GM21528 (cell line): ENCODE measurements at regions not wholly inside any gene's neighbourhood (a gene's known extent, or its start where the extent isn't known, plus 50 kb on each side); places are given as distances from the start of the nearest gene placed in this dataset.
"Not testable (repeated sequence)": the region's sequence is repeated elsewhere in the genome, so short reads cannot be mapped to it uniquely, and the experiment has no call there.

ENCODE experiments used
- ATAC-seq: cut with Tn5 transposase; IDR thresholded peaks from one replicate; pipeline ENCODE4 v1.9.1; 2021; ENCODE audit warnings: mild to moderate bottlenecking, moderate library complexity; ENCODE audit not compliant: unreplicated experiment, low FRiP score

DNA sequence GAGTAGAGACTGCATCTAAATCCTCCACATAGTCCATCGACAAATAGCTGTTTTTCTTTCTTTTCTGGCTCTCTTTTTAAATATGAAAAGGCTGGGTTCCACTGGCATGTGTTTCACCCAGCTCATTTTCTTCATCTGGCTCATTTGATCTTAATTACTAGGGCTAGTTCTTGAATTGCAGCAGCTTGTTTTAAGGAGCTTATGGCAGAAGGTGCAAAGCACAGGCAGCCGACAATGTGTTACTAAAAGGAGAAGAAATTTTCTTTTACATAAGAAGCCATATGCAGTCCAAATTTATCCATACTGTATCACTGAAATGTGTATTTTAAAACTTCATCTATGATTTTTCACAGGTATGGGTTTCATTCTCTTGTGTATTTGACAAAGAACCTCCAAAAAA is 205.6 kb upstream of the PTER start:
- ATAC-seq, result no peak

DNA sequence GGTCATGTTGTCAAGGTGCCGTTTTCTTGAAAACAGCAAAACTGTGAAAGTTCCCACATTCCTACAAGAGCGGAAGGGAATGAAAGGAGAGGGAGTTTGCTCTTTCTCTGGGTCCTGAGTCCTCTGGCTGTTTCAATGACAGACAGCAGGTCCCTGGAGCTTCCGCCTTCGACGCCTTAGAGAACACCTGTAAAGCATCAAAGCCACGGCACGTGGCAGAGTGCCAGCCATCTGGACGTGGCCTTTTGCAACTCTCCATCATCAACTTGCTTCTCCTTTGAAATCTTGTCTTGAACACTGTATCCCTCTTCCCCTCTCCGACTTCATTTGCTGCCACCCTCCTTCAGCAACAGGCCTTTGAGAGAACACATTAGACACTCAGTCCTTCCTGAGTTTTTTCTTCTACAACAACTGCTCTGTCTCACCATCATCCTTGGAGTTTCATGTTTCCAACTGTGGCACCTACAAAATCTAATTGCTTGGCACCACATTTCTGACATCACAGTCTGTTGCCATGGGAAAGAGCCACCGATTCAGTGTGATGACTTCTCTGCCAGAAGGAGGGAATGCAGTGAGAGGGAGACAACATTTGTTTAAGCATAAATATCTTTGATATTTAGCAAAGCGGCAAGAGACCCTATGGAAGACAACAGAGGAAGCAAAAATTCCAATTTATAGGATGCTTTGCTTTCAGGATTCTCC is 204.9 kb upstream of the PTER start:
- no peak for ATAC-seq

DNA sequence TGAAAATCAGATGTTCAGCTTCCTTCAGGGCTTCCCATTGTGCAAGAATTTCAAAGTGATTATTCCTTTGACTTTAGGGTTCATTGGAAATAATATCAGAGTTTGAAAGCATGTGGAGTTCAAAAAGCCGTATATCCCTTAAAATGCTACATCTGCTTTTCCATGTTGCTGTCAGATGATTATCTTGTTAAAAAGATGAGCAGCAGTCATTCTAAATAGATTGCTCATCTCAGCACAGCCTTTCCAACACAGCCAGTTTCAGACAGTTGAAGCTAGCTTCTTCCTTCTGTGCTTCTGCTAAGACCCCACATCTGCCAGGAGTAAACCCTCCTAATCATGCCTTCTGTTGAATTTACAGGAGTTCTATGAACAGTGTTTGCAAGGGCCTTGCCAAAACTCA is 204.4 kb upstream of the PTER start:
- no peak for ATAC-seq

DNA sequence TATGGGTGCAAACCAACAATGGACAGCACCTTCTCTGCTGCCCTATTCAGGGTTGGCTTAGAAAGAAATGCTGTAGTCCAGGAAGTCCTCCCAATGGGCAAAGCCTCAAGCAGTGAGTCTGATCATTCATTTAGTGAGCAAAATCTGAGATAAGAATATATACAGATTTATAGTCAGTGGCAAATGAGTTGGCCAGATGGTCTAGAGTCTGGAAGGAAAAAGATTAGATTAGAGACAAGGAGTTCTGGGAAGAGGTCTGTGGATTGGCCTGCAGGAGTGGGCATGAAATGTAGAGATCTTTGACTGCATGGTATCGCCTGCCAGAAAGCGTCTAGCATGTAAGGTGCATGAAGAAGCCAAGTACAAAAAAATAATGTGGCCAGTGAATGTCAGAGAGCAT is 201.9 kb upstream of the PTER start:
- no peak for ATAC-seq

DNA sequence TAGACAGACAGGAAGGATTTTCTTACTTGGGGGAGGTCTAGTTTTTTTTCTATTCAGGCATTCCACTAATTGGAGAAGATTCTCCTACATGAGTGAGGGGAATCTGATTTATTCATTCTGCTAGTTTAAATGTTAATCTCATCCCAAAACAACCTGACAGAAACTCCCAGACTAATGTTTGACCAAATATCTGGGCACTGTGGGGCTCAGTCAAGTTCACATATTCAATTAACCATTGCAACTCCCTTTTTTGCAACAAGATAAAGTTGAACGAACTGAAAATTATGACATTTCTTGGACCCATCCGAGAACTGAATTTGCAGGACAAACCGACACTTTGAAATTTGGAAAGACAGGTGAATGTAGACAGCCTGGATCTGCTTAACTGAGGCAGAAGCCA is 194.4 kb upstream of the PTER start:
- no peak for ATAC-seq

DNA sequence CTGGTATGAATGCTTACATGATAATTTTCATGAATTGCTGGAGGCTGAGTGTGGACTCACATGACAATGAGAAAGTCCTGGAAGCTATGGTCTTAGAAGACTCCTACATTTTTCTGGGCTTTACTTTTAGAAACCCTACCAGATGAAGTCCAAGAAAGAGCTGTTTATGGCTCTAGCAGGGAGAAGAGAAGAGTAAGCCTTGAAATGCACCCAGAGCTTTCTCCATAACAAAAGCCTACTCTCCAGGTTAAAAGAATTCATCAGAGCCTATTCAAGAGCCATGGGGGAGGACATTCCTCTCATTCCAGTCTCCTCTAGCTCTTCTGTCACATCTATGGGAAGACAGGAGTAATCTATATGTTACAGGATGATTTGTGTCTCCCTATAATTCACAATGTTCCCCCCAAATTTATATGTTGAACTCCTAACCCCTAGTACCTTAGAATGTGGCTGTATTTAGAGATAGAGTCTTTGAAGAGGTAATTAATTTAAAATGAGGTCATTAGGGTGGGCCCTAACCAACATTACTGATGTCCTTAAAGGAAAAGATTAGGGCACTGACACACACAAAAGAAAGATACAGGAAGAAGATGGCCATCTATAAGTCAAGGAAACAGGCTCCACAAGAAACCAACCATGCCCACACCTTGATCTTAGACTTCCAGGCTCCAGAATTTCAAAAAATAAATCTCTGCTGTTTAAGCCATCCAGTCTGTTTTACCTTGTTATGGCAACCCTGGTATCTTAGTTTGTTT is 193.8 kb upstream of the PTER start:
- ATAC-seq, result no peak

DNA sequence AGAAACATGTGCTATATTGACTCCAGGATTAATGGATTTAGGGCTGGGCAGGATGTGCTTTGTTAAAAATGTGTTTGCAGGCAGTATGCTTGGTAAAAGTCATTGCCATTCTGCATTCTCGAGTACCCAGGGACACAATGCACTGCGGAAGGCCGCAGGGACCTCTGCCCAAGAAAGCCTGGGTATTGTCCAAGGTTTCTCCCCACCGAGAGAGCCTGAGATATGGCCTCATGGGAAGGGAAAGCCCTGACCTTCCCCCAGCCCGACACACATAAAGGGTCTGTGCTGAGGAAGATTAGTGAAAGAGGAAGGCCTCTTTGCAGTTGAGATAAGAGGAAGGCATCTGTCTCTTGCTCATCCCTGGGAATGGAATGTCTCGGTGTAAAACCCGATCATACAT is 186.7 kb upstream of the PTER start:
- not testable (repeated sequence) for ATAC-seq

DNA sequence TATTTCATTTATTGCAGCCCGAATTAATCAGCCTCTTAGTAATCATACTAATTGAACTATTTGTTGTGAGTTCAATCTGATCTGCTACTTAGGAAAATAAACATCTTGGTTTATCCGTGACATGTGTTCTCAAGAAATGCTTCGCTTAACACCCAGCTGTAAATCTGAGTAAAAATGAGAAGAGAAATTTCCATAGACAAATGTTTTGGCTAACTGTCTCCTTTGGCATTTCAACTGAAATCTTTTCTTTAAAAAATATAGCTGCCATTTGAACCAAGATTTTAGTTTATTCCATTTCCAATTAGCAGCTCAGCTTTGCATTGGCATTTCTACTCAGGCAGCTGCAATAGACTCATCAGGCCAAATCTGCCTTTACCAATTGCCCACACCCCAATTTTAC is 180.5 kb upstream of the PTER start:
- no peak for ATAC-seq

DNA sequence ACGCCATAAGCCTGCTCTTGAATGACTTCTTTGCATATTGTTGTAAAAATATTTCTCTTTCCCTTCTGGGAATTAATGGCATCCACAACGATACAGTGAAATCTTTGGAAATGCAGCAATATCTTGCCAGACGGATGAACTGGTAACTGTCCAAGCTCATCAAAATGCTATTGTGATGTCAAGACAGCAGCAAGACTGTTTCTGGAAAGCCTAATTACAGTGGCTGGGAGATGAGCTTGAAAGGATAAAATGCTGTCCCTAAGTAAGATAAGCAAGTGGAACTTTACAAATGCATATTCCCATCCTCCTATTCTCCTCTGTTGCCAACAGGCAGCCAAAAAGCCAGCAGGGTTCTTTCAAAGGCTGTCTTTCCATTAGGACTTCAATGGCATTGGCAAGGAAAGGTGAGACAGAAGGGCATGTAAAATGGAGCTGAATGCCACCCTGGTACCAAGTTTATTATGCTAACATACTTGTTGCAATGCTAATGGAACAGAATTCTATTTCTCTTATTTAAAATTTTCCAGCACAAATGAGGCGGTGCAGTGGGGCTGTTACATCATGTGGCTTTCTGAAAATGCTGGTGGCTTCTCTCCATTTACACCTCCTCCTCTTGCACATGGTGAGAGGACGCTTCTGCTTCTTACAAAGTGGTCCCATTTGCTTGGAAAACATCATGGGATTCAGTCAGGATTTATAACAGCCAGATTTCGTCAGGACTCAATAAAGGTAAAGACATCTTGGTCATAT is 178.3 kb upstream of the PTER start:
- no peak for ATAC-seq

DNA sequence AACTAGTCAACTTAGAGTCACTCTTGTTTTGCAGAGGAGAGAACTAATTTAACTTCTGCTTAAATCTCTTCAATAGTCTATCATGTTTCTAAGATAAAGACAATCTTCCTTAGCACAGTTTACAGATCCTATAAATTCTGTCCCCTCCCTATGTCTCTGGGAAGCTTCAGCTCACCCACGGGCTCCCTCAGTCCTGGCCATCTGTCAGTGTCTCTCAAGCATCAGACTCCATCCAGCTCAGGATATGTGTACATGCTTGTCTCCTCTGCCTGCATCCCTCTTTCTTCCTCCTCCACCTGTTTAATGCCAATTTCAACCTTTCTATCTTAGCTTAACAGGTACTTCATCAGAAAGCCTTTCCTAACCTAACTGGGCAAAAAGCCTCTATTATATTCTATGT is 177.1 kb upstream of the PTER start:
- no peak for ATAC-seq

DNA sequence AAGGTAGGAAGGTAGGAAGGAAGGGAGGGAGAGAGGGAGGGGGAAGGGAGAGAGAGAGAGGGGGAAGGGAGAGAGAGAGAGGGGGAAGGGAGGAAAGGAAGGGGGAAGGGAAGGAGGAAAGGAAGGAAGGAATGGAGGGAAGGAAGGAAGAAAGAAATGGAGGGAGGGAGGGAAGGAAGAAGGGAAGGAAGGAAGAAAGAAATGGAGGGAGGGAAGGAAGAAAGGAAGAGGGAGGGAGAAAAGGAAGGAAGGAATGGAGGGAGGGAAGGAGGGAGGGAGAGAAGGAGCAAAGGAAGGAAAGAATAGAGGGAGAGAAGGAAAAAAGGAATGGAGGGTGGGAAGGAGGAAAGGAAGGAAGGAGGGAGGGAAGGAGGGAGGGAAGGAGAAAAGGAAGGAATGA is 176.4 kb upstream of the PTER start:
- no peak for ATAC-seq

DNA sequence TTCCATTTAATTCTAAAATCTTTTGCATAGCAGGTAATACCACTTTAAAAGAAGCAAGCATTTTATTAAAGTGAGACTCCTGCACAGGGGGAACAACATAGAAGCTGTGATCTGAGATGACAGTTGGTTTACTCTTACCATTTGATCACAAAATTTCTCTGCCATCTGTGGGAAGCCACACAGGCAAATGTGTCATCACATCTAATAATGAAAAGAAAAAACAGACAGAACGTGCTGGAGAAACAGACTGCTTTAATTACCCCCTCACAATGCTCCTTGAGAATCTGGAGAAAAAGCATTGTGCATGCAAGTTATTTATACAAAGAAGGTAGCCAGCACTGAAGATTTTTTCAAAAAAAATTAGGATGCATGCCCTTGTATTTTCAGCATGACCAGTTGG is 165.2 kb upstream of the PTER start:
- no peak for ATAC-seq

DNA sequence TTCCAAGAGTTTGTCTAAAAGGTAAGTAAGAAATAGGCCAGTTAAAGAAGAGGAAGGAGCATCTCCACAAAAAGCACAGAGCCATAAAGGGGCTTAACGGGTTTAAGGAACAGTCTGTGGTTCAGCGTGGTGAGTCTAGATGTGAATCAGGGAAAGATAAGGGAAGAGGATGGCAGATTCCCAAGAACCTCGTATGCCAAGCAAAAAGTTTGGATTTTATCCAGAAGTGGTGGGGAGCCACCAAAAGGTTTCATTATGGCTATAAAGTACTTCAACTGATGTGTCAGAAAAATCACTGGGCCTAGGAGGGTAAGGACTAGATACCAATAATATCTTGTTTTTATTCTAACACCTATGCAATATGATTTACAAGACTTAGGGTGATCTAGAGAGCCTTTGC is 161.9 kb upstream of the PTER start:
- no peak for ATAC-seq

DNA sequence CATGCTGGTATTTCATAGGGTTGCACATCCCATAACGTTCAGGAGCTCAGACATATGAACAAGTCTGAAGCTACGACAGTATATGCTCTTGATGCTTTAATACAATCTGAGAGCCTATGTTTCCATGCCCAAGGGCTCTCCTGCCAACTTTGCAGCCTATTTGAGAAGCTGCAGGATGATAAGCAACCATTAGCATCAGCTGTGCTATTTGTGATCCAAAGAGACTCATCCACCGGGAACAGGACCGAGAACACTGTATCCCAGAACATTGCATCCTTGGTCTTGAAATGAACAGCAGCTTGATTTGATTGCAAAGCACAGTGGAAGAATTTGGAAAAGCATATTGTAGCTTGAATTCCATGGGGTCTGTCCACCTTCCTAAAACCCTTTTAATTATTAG is 156.2 kb upstream of the PTER start:
- ATAC-seq, result no peak

DNA sequence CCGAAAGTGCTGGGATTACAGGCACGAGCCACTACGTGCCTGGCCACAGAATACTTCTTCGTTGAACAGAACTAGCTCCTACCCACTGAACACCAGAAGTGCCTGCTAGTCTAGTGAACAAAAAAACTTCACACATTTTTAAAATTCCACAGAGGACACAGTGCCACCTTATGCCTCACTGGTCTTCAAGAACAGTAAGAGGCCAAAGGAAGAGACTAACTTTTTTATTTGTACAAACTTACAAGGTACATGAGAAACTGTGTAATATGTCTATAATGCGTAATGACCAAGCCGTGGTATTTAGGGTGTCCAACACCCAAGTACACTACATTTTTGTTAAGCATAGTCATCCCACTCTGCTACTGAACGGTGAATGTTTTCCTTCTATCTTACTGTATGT is 144.4 kb upstream of the PTER start:
- ATAC-seq, result no peak

DNA sequence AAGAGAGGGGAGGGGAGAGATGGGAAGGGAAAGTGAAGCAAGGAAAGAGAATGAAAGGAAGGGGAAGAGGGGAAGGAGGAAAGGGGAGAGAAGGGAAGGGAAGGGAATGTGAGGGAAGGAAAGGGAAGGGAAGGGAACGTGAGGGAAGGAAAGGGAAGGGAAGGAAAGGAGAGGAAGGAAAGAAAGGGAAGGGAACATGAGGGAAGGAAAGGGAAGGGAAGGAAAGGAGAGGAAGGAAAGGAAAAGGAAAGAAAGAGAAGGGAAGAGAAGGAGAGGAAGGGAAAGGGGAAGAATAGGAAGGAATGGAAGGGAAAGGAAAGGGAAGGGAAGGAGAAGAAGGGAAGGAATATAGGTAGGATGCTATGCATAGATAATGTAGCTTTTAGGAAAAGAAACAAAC is 139.7 kb upstream of the PTER start:
- ATAC-seq, result no peak

DNA sequence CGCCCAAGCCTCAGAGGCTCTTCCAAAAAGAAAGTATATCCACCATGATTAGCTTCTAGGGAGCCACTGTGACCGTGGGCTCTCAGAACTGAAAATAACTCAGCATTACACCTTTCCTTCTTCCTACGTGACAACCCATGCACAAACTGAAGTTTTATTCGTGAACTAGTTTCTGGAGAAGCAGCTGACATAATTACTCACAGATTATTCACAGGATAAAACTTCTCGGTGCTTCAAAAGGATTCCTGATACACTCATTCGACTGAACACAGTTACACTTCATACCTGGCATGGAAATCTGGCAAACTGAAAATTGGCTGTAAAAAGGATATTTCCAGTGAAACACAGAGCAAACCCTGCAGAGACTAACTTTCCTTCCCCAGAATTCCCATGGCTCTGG is 139.2 kb upstream of the PTER start:
- ATAC-seq, result no peak

DNA sequence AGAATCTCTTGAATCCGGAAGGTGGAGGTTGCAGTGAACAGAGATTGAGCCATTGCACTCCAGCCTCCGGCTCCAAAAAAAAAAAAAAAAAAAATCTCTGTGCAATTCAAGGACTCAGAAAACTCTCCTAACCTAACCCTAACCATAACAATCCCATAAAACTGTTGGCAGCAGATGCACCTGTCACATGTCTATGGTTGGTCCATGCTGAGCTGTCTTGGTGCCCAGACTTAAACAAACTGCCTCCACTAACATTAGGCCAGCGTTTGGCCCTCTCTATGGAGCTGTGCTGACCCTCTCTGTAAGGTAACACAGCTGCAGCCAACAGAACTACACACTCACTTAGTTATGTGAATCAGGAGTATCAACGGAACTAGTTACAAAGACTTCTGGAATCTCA is 132.5 kb upstream of the PTER start:
- ATAC-seq, result no peak

DNA sequence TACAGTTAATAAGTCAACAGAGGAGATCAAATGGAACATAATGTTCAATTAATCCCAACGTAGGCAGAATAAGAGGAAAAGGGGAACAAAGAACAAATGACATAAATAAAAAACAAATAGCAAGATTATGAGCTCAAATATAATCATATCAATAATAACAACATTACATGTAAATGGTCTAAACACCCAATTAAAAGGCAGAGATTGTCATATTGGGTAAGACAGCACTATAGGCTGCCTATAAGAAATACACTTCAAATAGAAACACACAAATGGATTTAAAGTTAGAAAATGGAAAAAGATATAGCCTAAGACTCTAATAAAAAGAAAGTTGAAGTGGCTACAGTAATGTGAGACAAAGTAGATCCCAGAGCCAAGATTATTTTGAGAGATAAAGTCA is 126.4 kb upstream of the PTER start:
- ATAC-seq, result no peak

DNA sequence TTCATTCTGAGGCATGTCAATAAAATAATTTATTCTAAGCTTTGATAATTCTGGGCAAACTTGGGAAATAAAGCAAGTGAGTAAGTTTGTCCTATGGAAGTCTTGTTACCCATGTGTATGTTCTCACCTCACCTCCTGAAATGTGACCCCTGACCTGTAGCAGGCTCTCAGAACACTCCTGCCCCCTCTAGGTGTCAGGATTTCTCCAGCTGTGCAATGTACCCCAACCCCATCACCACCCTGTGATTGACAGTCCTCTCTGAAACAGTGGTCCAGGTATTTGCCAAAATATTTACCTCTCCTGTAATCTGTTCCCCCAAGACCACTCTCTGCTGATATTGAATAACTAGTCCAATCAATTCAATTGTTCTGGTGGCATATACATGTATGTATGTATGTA is 122.6 kb upstream of the PTER start:
- ATAC-seq, result no peak

DNA sequence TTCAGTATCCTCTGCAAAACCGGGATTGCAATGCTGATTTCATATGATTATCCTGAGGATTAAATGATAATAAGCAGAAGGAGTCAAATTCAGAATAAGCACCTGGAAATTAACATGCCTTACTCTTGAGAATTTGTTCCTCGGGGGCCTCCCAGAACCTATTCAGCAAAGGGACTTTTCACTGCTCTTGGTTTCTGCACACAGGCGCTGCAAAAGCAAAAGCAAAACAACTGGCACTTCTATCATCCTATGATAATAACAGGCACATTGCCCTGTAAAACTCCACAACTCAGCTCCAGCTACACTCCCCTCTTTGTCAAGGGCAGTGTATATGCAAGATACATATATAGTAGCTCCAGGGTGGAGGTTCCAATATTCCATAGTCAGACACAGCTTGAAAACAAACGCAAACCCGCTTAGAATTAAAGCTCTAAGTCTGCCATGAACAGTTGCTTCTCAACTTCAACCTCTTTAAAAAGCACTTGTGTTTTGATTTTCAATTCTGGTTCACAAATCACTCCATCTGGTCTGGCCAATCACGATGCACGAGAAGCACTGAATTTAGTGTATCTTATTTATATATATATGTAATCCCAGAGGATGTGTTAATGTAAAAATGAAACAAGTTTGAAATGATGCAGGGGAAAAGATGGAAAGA is 119.9 kb upstream of the PTER start:
- no peak for ATAC-seq
